Activated CD4-positive, alpha-beta T cell treated with anti-CD3 and anti-CD28 coated beads, Interleukin-2, amount 50 U/mL, for 16 hours (primary cell): ENCODE measurements at regions not wholly inside any gene's neighbourhood (a gene's known extent, or its start where the extent isn't known, plus 50 kb on each side); places are given as distances from the start of the nearest gene placed in this dataset.
A peak's percentile ranks its signal among the peaks of the same experiment; 100 is the strongest.

ENCODE experiments used
- DNase-seq: peaks from one replicate; pipeline ENCODE4 v3.0.0-alpha.2; 2020

GRCh38 chr12:128052777-128053176 lies 214.2 kb upstream of the TMEM132C start:
- DNase-seq = no peak

- DNase-seq = no peak
These were observed 211.4 kb upstream of the TMEM132C start for GRCh38 chr12:128055567-128055966.

GRCh38 chr12:128056136-128056801 lies 210.7 kb upstream of the TMEM132C start:
- no peak for DNase-seq

GRCh38 chr12:128057586-128057985 lies 209.4 kb upstream of the TMEM132C start:
- no peak for DNase-seq

GRCh38 chr12:128059621-128060370 lies 207.2 kb upstream of the TMEM132C start:
- DNase-seq = no peak

GRCh38 chr12:128068211-128068610 lies 198.8 kb upstream of the TMEM132C start:
- DNase-seq = no peak

- peak; percentile 40 for DNase-seq
These were observed 197.5 kb upstream of the TMEM132C start for GRCh38 chr12:128069359-128069997.

GRCh38 chr12:128073937-128074336 lies 193.0 kb upstream of the TMEM132C start:
- DNase-seq = no peak

GRCh38 chr12:128075332-128075731 lies 191.6 kb upstream of the TMEM132C start:
- DNase-seq = no peak

- DNase-seq = no peak
These were observed 190.8 kb upstream of the TMEM132C start for GRCh38 chr12:128076188-128076587.

- no peak for DNase-seq
These were observed 189.6 kb upstream of the TMEM132C start for GRCh38 chr12:128077211-128077916.

GRCh38 chr12:128077917-128078298 lies 189.1 kb upstream of the TMEM132C start:
- DNase-seq = no peak

GRCh38 chr12:128078301-128078971 lies 188.5 kb upstream of the TMEM132C start:
- DNase-seq = no peak

GRCh38 chr12:128079446-128079845 lies 187.5 kb upstream of the TMEM132C start:
- no peak for DNase-seq

- DNase-seq = no peak
These were observed 183.7 kb upstream of the TMEM132C start for GRCh38 chr12:128083132-128083729.

- no peak for DNase-seq
These were observed 178.0 kb upstream of the TMEM132C start for GRCh38 chr12:128088926-128089325.

- no peak for DNase-seq
These were observed 177.0 kb upstream of the TMEM132C start for GRCh38 chr12:128089961-128090360.

- DNase-seq = no peak
These were observed 175.8 kb upstream of the TMEM132C start for GRCh38 chr12:128091101-128091720.

- DNase-seq = no peak
These were observed 175.0 kb upstream of the TMEM132C start for GRCh38 chr12:128091951-128092382.

GRCh38 chr12:128098730-128099129 lies 168.2 kb upstream of the TMEM132C start:
- DNase-seq = no peak

- DNase-seq = no peak
These were observed 163.8 kb upstream of the TMEM132C start for GRCh38 chr12:128103152-128103551.

- DNase-seq = no peak
These were observed 157.7 kb upstream of the TMEM132C start for GRCh38 chr12:128109236-128109635.
